Psoas muscle (tissue), 7 donors: ENCODE measurements at regions not wholly inside any gene's neighbourhood (a gene's known extent, or its start where the extent isn't known, plus 50 kb on each side); places are given as distances from the start of the nearest gene placed in this dataset.

Source experiments
- ATAC-seq, 4 donors: fragments of 200-7000 bp; cut with Tn5 transposase; one replicate each; pipeline ENCODE4 v1.9.1; 2020; ENCODE audit warnings: moderate library complexity in 3 of 4, mild to moderate bottlenecking in 2 of 4
- DNase-seq, 2 donors: peaks; one replicate each; pipeline ENCODE4 v3.0.0-alpha.2; 2020
- H3K27ac ChIP-seq: fragments of 200-600 bp; one replicate; pipeline ENCODE4 v1.8.0; 2022
- H3K27me3 ChIP-seq, 3 donors: fragments of 200-600 bp in 1 of 3; one replicate each; pipeline versions ENCODE4 v1.6.1 to v1.8.0; 2013 to 2022; ENCODE audit warnings: low read length in 2 of 3, mild to moderate bottlenecking in 2 of 3, moderate library complexity in 1 of 3; ENCODE audit not compliant: insufficient read depth in 3 of 3
- H3K36me3 ChIP-seq, 2 donors: fragments of 200-600 bp in 1 of 2; one replicate each; pipeline versions ENCODE4 v1.6.1 to v1.8.0; 2013 to 2022; ENCODE audit warnings: low read depth in 1 of 2, mild to moderate bottlenecking in 1 of 2, moderate library complexity in 1 of 2; ENCODE audit not compliant: insufficient read depth in 1 of 2
- H3K4me1 ChIP-seq: fragments of 200-600 bp; one replicate; pipeline ENCODE4 v1.8.0; 2022
- H3K4me3 ChIP-seq: fragments of 200-600 bp; one replicate; pipeline ENCODE4 v1.8.0; 2022; ENCODE audit warnings: mild to moderate bottlenecking
- H3K9me3 ChIP-seq: fragments of 200-600 bp; one replicate; pipeline ENCODE4 v1.8.0; 2022
- CTCF ChIP-seq: fragments of 200-600 bp; IDR thresholded peaks from one replicate; pipeline ENCODE4 v1.8.0; 2022; ENCODE audit warnings: antibody characterized with exemption
- WGBS, 3 donors: extraction: QIAGEN DNeasy Blood & Tissue Kit; methylation state at CpG; one replicate each; pipeline versions ENCODE4 v1.1.6 to v1.1.7; 2013; 5-methylcytosine and 5-hydroxymethylcytosine counted together
- intact Hi-C, 2 donors: fragments of 100-400 bp; cut with DNase I; formaldehyde crosslinking; loops; one replicate each; pipeline versions ENCODE4 v1.11.0 to v1.14.2; 2022
- donor health status: healthy with polysubstance abuse.
- donor health status: DM: no; HTN: no; CAD: no; lungs with moderate emphysema.
- donor health status: Bipolar disorder and iron deficiency.
- donor health status: healthy.
- donor health status: DM: yes; HTN: yes; CAD: no.
- donor health status: DM: no; HTN: no; CAD: no.
- donor health status: DM: yes; HTN: yes; CAD: no.

GRCh38 chr3:16790432-16791400 lies 94.0 kb upstream of the PLCL2 start:
- no peaks in the 10 kb centered on the region for H3K36me3 ChIP-seq
- intact Hi-C loops = no loop called here
- H3K27ac ChIP-seq = no peak overlapping the region
- WGBS, 3 donors = 78 to 92% (median 79%) methylated on average over 7 of the region's 7 CpGs
- H3K4me3 ChIP-seq = no peak overlapping the region
- no peak for DNase-seq
- H3K9me3 ChIP-seq = no peaks in the 10 kb centered on the region
- peak in 1 of 4 donors; percentile 44 for ATAC-seq
- H3K27me3 ChIP-seq = no peaks in the 10 kb centered on the region
- peaks cover 8% of the 10 kb centered on the region for H3K4me1 ChIP-seq
- TF ChIP-seq CTCF = no peak

DNA sequence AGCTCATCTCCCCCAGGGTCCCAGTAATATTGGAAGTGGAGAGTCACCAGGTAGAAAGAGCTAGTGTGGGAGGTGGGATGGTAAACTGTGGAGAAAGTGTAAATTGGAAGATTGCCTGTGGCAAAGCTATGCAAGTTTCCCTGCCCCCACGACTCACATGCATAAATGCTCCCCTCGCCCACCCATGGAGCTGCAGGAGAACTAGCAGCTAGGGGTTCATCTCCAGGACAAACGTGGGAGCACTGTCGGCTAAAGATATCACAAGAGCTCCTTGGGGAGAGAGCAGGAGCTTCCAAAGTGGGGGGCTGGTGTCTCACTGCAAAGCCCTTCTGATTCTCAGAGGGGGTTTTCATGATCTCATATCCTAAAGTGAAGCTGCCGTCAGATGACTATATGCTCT lies 91.4 kb upstream of the PLCL2 start:
- ATAC-seq = no peak
- peaks cover 8% of the 10 kb centered on the region for H3K4me1 ChIP-seq
- H3K9me3 ChIP-seq = no peaks in the 10 kb centered on the region
- intact Hi-C loops = no loop called here
- DNase-seq = no peak
- H3K27me3 ChIP-seq = no peaks in the 10 kb centered on the region
- TF ChIP-seq CTCF = no peak
- no peak overlapping the region for H3K4me3 ChIP-seq
- H3K36me3 ChIP-seq = no peaks in the 10 kb centered on the region
- WGBS, 3 donors = 55 to 66% (median 65%) methylated on average over 5 of the region's 5 CpGs
- no peak overlapping the region for H3K27ac ChIP-seq

GRCh38 chr3:16794257-16794656 lies 90.5 kb upstream of the PLCL2 start:
- ATAC-seq (no peak), DNase-seq (no peak)
- Histone ChIP-seq H3K27ac (no peak overlapping the region), H3K9me3 (no peaks in the 10 kb centered on the region), H3K27me3 (no peaks in the 10 kb centered on the region), H3K4me3 (no peak overlapping the region), H3K4me1 (peaks cover 8% of the 10 kb centered on the region), H3K36me3 (no peaks in the 10 kb centered on the region)
- intact Hi-C loops = no loop called here
- TF ChIP-seq CTCF = no peak

GRCh38 chr3:16795581-16795980 lies 89.2 kb upstream of the PLCL2 start:
- no peak overlapping the region for H3K27ac ChIP-seq
- DNase-seq (no peak), ATAC-seq (no peak)
- intact Hi-C loops = no loop called here
- H3K9me3 ChIP-seq = no peaks in the 10 kb centered on the region
- no peaks in the 10 kb centered on the region for H3K4me1 ChIP-seq
- H3K27me3 ChIP-seq = no peaks in the 10 kb centered on the region
- H3K4me3 ChIP-seq = no peak overlapping the region
- no peaks in the 10 kb centered on the region for H3K36me3 ChIP-seq
- WGBS, 3 donors = 47 to 67% (median 50%) methylated on average over 2 of the region's 2 CpGs
- TF ChIP-seq CTCF = no peak
